HepG2 (cell line): ENCODE measurements at regions not wholly inside any gene's neighbourhood (a gene's known extent, or its start where the extent isn't known, plus 50 kb on each side); places are given as distances from the start of the nearest gene placed in this dataset.

Experiments used
- BRCA1 ChIP-seq: sonication (generic); formaldehyde crosslinking; IDR thresholded peaks from 2 replicates; pipeline ENCODE4 v1.4.0; 2020; ENCODE audit warnings: missing genetic modification reagents
- DMAP1 ChIP-seq: IDR thresholded peaks from 2 replicates; pipeline ENCODE4 v1.6.1; 2016
- EP300 ChIP-seq, 3 experiments: sonication (generic) in 1 of 3; formaldehyde crosslinking in 1 of 3; IDR thresholded peaks; 2 replicates each; pipeline versions ENCODE4 v1.5.1 to v1.6.1; 2011 to 2020; ENCODE audit warnings: low read depth in 2 of 3, low read length in 2 of 3, borderline replicate concordance in 1 of 3, improper control_type of control experiment in 1 of 3, mild to moderate bottlenecking in 1 of 3, missing genetic modification reagents in 1 of 3, moderate library complexity in 1 of 3
- ETV6 ChIP-seq: sonication (generic); formaldehyde crosslinking; conservative IDR thresholded peaks from 2 replicates; pipeline ENCODE4 v1.4.0; 2020; ENCODE audit warnings: missing genetic modification reagents
- FLYWCH1 ChIP-seq: sonication (generic); formaldehyde crosslinking; IDR thresholded peaks from 2 replicates; pipeline ENCODE4 v1.8.1; 2023; ENCODE audit warnings: mild to moderate bottlenecking, missing genetic modification reagents
- KLF12 ChIP-seq: sonication (generic); formaldehyde crosslinking; IDR thresholded peaks from 2 replicates; pipeline ENCODE4 v1.4.0; 2020; ENCODE audit warnings: missing genetic modification reagents, borderline replicate concordance
- NFE2L1 ChIP-seq: sonication (generic); formaldehyde crosslinking; IDR thresholded peaks from 2 replicates; pipeline ENCODE4 v1.4.0; 2020; ENCODE audit warnings: missing genetic modification reagents, mild to moderate bottlenecking, borderline replicate concordance
- RARA ChIP-seq: IDR thresholded peaks from 2 replicates; pipeline ENCODE4 v1.6.1; 2016; ENCODE audit warnings: missing genetic modification reagents, missing compliant biosample characterization
- RFX3 ChIP-seq: IDR thresholded peaks from 2 replicates; pipeline ENCODE4 v1.6.1; 2016; ENCODE audit warnings: missing biosample characterization, missing genetic modification reagents
- SIN3B ChIP-seq: fragments of 150-350 bp; IDR thresholded peaks from 2 replicates; pipeline ENCODE4 v1.6.1; 2014; ENCODE audit warnings: low read length
- SP5 ChIP-seq: IDR thresholded peaks from 2 replicates; pipeline ENCODE4 v1.6.1; 2016; ENCODE audit warnings: low read depth, borderline replicate concordance
- ZBTB7B ChIP-seq: sonication (generic); formaldehyde crosslinking; IDR thresholded peaks from 2 replicates; pipeline ENCODE4 v1.4.0; 2020; ENCODE audit warnings: missing genetic modification reagents
- ZNF570 ChIP-seq: sonication (generic); formaldehyde crosslinking; IDR thresholded peaks from 2 replicates; pipeline ENCODE4 v1.4.0; 2020; ENCODE audit warnings: mild to moderate bottlenecking, missing genetic modification reagents, borderline replicate concordance
- ZNF670 ChIP-seq: sonication (generic); formaldehyde crosslinking; IDR thresholded peaks from 2 replicates; pipeline ENCODE4 v1.8.0; 2022; ENCODE audit warnings: mild to moderate bottlenecking, missing genetic modification reagents, borderline replicate concordance
- TF ChIP-seq, protein P1 (sequence below): sonication (generic); formaldehyde crosslinking; IDR thresholded peaks from 2 replicates; pipeline ENCODE4 v1.4.0; 2020; ENCODE audit warnings: missing genetic modification reagents, borderline replicate concordance
- TF ChIP-seq, protein P2 (sequence below): sonication (generic); formaldehyde crosslinking; IDR thresholded peaks from 2 replicates; pipeline ENCODE4 v1.8.0; 2022; ENCODE audit warnings: missing genetic modification reagents, low read depth, mild to moderate bottlenecking, borderline replicate concordance
- TF ChIP-seq, protein P3 (sequence below): sonication (generic); formaldehyde crosslinking; IDR thresholded peaks from 2 replicates; pipeline ENCODE4 v1.5.0; 2020; ENCODE audit warnings: mild to moderate bottlenecking, missing genetic modification reagents
- TF ChIP-seq, protein P4 (sequence below): sonication (generic); formaldehyde crosslinking; IDR thresholded peaks from 2 replicates; pipeline ENCODE4 v1.4.0; 2020; ENCODE audit warnings: missing genetic modification reagents, borderline replicate concordance

DNA sequence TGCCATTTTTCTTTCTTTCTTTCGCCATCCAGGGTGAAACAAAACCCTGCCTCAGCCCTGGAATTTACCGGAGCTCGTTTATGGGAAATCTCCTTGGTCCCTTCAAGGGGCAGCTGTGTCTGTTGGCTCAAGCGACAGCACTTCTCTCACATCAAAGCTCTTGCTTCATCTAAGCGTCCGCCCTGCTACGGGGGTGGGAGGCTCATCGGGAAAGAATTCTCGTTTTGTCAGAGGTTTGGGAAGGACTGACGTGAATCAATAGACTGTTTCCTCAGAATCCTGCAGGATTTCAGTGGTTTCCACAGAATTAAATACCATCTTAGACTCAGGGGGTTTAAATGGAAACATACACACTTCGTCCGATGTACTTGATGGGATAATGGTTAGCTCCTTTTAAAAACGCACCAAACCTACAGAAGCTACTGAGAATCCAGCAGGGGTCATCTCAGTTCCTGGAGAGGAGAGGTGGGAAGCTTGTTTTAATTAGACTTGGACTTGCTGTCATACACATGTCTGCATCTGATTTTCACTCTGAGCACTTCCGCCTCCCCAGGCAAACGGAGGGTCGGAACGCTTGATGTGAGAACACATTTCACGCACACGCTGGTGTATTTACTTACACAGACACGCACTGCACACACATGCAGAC lies 91.6 kb downstream of the ASB1 start (continued):
- TF ChIP-seq, protein P1, sequence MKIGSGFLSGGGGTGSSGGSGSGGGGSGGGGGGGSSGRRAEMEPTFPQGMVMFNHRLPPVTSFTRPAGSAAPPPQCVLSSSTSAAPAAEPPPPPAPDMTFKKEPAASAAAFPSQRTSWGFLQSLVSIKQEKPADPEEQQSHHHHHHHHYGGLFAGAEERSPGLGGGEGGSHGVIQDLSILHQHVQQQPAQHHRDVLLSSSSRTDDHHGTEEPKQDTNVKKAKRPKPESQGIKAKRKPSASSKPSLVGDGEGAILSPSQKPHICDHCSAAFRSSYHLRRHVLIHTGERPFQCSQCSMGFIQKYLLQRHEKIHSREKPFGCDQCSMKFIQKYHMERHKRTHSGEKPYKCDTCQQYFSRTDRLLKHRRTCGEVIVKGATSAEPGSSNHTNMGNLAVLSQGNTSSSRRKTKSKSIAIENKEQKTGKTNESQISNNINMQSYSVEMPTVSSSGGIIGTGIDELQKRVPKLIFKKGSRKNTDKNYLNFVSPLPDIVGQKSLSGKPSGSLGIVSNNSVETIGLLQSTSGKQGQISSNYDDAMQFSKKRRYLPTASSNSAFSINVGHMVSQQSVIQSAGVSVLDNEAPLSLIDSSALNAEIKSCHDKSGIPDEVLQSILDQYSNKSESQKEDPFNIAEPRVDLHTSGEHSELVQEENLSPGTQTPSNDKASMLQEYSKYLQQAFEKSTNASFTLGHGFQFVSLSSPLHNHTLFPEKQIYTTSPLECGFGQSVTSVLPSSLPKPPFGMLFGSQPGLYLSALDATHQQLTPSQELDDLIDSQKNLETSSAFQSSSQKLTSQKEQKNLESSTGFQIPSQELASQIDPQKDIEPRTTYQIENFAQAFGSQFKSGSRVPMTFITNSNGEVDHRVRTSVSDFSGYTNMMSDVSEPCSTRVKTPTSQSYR: peak; percentile 52; the same call in 1 of the 2 replicates
- TF ChIP-seq DMAP1 (CRISPR knock-in tag): peak; percentile 38; the same call in 1 of the 2 replicates
- no peak for TF ChIP-seq FLYWCH1 (CRISPR knock-in tag)
- no peak for TF ChIP-seq SIN3B
- no peak for TF ChIP-seq ZNF570
- no peak for TF ChIP-seq NFE2L1
- no peak for TF ChIP-seq RFX3 (CRISPR knock-in tag)
- 0 out of 2 replicates have a peak, but pooled peaks have one; percentile 54 for TF ChIP-seq ETV6 (CRISPR knock-in tag)
- no peak for TF ChIP-seq BRCA1 (CRISPR knock-in tag)
- peak; percentile 38; the same call in 1 of the 2 replicates for TF ChIP-seq RARA (CRISPR knock-in tag)
- TF ChIP-seq SP5 (CRISPR knock-in tag): 0 out of 2 replicates have a peak, but pooled peaks have one; percentile 33
- TF ChIP-seq, protein P2, sequence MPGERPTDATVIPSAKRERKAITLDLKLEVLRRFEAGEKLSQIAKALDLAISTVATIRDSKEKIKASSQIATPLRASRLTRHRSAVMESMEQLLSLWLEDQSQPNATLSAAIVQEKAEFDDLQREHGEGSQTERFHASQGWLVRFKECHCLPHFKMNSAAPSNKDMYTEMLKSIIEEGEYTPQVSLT (CRISPR knock-in tag): no peak
- TF ChIP-seq KLF12: no peak
- TF ChIP-seq, protein P3, sequence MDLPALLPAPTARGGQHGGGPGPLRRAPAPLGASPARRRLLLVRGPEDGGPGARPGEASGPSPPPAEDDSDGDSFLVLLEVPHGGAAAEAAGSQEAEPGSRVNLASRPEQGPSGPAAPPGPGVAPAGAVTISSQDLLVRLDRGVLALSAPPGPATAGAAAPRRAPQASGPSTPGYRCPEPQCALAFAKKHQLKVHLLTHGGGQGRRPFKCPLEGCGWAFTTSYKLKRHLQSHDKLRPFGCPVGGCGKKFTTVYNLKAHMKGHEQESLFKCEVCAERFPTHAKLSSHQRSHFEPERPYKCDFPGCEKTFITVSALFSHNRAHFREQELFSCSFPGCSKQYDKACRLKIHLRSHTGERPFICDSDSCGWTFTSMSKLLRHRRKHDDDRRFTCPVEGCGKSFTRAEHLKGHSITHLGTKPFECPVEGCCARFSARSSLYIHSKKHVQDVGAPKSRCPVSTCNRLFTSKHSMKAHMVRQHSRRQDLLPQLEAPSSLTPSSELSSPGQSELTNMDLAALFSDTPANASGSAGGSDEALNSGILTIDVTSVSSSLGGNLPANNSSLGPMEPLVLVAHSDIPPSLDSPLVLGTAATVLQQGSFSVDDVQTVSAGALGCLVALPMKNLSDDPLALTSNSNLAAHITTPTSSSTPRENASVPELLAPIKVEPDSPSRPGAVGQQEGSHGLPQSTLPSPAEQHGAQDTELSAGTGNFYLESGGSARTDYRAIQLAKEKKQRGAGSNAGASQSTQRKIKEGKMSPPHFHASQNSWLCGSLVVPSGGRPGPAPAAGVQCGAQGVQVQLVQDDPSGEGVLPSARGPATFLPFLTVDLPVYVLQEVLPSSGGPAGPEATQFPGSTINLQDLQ (CRISPR knock-in tag): no peak
- no peak for TF ChIP-seq ZNF670
- TF ChIP-seq, protein P4, sequence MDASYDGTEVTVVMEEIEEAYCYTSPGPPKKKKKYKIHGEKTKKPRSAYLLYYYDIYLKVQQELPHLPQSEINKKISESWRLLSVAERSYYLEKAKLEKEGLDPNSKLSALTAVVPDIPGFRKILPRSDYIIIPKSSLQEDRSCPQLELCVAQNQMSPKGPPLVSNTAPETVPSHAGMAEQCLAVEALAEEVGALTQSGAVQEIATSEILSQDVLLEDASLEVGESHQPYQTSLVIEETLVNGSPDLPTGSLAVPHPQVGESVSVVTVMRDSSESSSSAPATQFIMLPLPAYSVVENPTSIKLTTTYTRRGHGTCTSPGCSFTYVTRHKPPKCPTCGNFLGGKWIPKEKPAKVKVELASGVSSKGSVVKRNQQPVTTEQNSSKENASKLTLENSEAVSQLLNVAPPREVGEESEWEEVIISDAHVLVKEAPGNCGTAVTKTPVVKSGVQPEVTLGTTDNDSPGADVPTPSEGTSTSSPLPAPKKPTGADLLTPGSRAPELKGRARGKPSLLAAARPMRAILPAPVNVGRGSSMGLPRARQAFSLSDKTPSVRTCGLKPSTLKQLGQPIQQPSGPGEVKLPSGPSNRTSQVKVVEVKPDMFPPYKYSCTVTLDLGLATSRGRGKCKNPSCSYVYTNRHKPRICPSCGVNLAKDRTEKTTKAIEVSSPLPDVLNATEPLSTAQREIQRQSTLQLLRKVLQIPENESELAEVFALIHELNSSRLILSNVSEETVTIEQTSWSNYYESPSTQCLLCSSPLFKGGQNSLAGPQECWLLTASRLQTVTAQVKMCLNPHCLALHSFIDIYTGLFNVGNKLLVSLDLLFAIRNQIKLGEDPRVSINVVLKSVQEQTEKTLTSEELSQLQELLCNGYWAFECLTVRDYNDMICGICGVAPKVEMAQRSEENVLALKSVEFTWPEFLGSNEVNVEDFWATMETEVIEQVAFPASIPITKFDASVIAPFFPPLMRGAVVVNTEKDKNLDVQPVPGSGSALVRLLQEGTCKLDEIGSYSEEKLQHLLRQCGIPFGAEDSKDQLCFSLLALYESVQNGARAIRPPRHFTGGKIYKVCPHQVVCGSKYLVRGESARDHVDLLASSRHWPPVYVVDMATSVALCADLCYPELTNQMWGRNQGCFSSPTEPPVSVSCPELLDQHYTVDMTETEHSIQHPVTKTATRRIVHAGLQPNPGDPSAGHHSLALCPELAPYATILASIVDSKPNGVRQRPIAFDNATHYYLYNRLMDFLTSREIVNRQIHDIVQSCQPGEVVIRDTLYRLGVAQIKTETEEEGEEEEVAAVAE: no peak
- peak in 1 of 2 experiments; percentile 73; a peak in 2 of 4 replicates for TF ChIP-seq EP300 (IDR thresholded peaks at IDR 0.05; ENCODE audit: low read depth in 2 of 2, low read length in 2 of 2)
- TF ChIP-seq EP300 (CRISPR knock-in tag; IDR thresholded peaks at IDR 0.05; ENCODE audit: borderline replicate concordance): peak; percentile 90; the same call in 1 of the 2 replicates
- TF ChIP-seq ZBTB7B (CRISPR knock-in tag): 0 out of 2 replicates have a peak, but pooled peaks have one; percentile 23
